ENCODE measurements at regions not wholly inside any gene's neighbourhood (a gene's known extent, or its start where the extent isn't known, plus 50 kb on each side); places are given as distances from the start of the nearest gene placed in this dataset.

DNA sequence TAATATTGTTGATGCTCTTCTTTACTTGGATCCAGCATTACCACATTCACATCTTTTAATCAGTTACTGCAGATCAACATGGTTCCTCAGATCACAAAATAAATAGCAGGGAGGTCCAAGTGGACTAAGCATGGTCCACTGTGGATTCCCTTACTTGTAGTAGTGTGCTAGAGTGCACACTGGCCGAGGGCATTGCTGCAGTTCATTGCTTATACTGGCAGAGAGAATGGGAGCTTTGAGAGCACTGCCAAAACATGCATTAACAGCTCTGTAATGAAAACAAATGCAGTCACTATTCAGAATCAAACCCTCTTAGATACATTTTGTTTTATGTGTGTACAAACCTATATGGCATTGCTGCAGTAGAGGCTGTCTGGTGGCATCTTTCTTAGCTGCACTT lies 471.5 kb downstream of the CD109 start:
- no peak for TF ChIP-seq POLR2A (IDR thresholded peaks at IDR 0.05)
- TF ChIP-seq, protein P1, sequence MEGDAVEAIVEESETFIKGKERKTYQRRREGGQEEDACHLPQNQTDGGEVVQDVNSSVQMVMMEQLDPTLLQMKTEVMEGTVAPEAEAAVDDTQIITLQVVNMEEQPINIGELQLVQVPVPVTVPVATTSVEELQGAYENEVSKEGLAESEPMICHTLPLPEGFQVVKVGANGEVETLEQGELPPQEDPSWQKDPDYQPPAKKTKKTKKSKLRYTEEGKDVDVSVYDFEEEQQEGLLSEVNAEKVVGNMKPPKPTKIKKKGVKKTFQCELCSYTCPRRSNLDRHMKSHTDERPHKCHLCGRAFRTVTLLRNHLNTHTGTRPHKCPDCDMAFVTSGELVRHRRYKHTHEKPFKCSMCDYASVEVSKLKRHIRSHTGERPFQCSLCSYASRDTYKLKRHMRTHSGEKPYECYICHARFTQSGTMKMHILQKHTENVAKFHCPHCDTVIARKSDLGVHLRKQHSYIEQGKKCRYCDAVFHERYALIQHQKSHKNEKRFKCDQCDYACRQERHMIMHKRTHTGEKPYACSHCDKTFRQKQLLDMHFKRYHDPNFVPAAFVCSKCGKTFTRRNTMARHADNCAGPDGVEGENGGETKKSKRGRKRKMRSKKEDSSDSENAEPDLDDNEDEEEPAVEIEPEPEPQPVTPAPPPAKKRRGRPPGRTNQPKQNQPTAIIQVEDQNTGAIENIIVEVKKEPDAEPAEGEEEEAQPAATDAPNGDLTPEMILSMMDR (IDR thresholded peaks at IDR 0.05) = no peak
